ENCODE measurements at regions not wholly inside any gene's neighbourhood (a gene's known extent, or its start where the extent isn't known, plus 50 kb on each side); places are given as distances from the start of the nearest gene placed in this dataset.

GRCh38 chr5:88951457-88951856 lies 68.5 kb upstream of the MEF2C start:
- H3K4me3 ChIP-seq (ENCODE audit: control insufficient read depth, low read depth, low read length): no peak overlapping the region
- no peak for TF ChIP-seq CTCF (IDR thresholded peaks at IDR 0.05; ENCODE audit: control insufficient read depth, insufficient read depth, low read depth, low read length, missing control alignments)
- no peak for DNase-seq (ENCODE audit: low read depth)

- TF ChIP-seq CTCF (IDR thresholded peaks at IDR 0.05; ENCODE audit: control insufficient read depth, insufficient read depth, low read depth, low read length, missing control alignments): no peak
- no peak overlapping the region for H3K4me3 ChIP-seq (ENCODE audit: control insufficient read depth, low read depth, low read length)
- no peak for DNase-seq (ENCODE audit: low read depth)
Measured at GRCh38 chr5:88948746-88949600, 66.0 kb upstream of the MEF2C start.

- no peak for DNase-seq (ENCODE audit: low read depth)
- no peak for TF ChIP-seq CTCF (IDR thresholded peaks at IDR 0.05; ENCODE audit: control insufficient read depth, insufficient read depth, low read depth, low read length, missing control alignments)
- no peak overlapping the region for H3K4me3 ChIP-seq (ENCODE audit: control insufficient read depth, low read depth, low read length)
Measured at GRCh38 chr5:88944751-88945531, 62.0 kb upstream of the MEF2C start.

GRCh38 chr5:88941581-88941980 lies 58.6 kb upstream of the MEF2C start:
- no peak overlapping the region for H3K4me3 ChIP-seq (ENCODE audit: control insufficient read depth, low read depth, low read length)
- DNase-seq (ENCODE audit: low read depth): no peak
- no peak for TF ChIP-seq CTCF (IDR thresholded peaks at IDR 0.05; ENCODE audit: control insufficient read depth, insufficient read depth, low read depth, low read length, missing control alignments)

- DNase-seq (ENCODE audit: low read depth): no peak
- H3K4me3 ChIP-seq (ENCODE audit: control insufficient read depth, low read depth, low read length): no peak overlapping the region
- TF ChIP-seq CTCF (IDR thresholded peaks at IDR 0.05; ENCODE audit: control insufficient read depth, insufficient read depth, low read depth, low read length, missing control alignments): no peak
Measured at GRCh38 chr5:88940713-88941112, 57.7 kb upstream of the MEF2C start.

- H3K4me3 ChIP-seq (ENCODE audit: control insufficient read depth, low read depth, low read length): no peak overlapping the region
- DNase-seq (ENCODE audit: low read depth): no peak
- TF ChIP-seq CTCF (IDR thresholded peaks at IDR 0.05; ENCODE audit: control insufficient read depth, insufficient read depth, low read depth, low read length, missing control alignments): no peak
Measured at GRCh38 chr5:88939300-88939699, 56.3 kb upstream of the MEF2C start.

Data from AG09309 (cell line).